Peyer's patch (tissue), 4 donors: ENCODE measurements at regions not wholly inside any gene's neighbourhood (a gene's known extent, or its start where the extent isn't known, plus 50 kb on each side); places are given as distances from the start of the nearest gene placed in this dataset.

Experiments
- DNase-seq, 3 donors: peaks; one replicate each; pipeline ENCODE4 v3.0.0-alpha.2; 2017 to 2019
- H3K27ac ChIP-seq, 4 donors: fragments of 200-600 bp; sonication (generic); one replicate each; pipeline ENCODE4 v1.5.1; 2016 to 2019
- H3K27me3 ChIP-seq, 2 donors: fragments of 200-600 bp; sonication (generic); one replicate each; pipeline ENCODE4 v1.5.1; 2019
- H3K36me3 ChIP-seq, 3 donors: fragments of 200-600 bp; sonication (generic); one replicate each; pipeline ENCODE4 v1.5.1; 2016 to 2019
- H3K4me1 ChIP-seq, 4 donors: fragments of 200-600 bp; sonication (generic); one replicate each; pipeline ENCODE4 v1.5.1; 2016 to 2019
- H3K4me3 ChIP-seq, 4 donors: fragments of 200-600 bp; sonication (generic); 1 replicate in 3 of 4; 2 replicates in 1 of 4; pipeline ENCODE4 v1.5.1; 2016 to 2019; ENCODE audit warnings: mild to moderate bottlenecking in 1 of 4
- H3K9me3 ChIP-seq, 4 donors: fragments of 200-600 bp; sonication (generic); one replicate each; pipeline ENCODE4 v1.5.1; 2016 to 2019; ENCODE audit warnings: mild to moderate bottlenecking in 1 of 4
- POLR2A ChIP-seq, 2 donors: fragments of 450-650 bp; IDR thresholded peaks; one replicate each; pipeline ENCODE4 v1.5.1; 2017; ENCODE audit warnings: antibody characterized with exemption in 2 of 2, mild to moderate bottlenecking in 2 of 2, moderate library complexity in 2 of 2
- TF ChIP-seq, protein P1 (sequence below), 6 experiments: fragments of 450-650 bp in 4 of 6; fragments of 200-600 bp in 2 of 6; sonication (generic) in 1 of 6; IDR thresholded peaks; one replicate each; pipeline ENCODE4 v1.5.1; 2017 to 2019; ENCODE audit warnings: antibody characterized with exemption in 6 of 6, mild to moderate bottlenecking in 3 of 6, moderate library complexity in 1 of 6

DNA sequence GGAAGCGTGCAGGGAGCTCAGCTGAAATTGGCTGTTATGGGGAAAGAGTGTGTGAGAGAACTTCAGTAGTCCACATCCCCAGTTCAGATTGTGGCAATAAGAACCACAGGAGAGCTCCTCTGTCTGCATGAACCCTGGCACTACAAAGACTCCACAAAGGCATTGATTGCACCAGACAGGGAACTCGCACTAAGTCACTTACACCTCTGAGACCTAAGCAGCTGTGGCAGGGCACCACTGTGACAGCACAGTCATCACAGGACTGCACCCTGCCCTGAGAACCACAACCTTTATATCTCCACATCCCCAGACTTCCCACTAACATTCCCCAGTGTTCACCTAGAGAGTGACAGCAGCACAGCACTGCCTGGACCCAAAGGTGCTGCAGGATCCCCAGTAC lies 226.8 kb downstream of the XPNPEP1 start:
- Histone ChIP-seq H3K27me3 (no peaks in the 10 kb centered on the region), H3K4me1 (no peaks in the 10 kb centered on the region)
- DNase-seq: no peak

DNA sequence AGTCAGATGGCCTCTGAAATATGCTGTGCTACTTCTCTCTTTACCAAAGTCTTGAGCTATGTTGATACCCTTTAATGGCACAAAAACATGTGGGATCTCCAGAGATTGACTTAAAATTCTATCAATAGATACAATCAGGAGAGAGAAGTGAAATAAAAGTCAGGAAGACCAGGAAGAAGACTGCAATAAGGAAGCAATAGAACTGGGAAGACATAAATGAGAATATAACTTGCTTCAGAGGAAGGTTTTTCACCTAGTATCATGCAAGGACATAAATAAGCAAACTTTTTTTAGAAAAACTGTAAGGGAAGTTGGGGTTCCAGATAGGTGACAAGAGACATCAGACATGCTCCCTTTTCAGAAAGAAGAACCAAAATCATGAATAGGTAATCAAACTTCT lies 227.3 kb downstream of the XPNPEP1 start:
- no peaks in the 10 kb centered on the region for H3K27me3 ChIP-seq
- no peak for DNase-seq
- H3K27ac ChIP-seq: no peak overlapping the region
- no peaks in the 10 kb centered on the region for H3K36me3 ChIP-seq
- no peaks in the 10 kb centered on the region for H3K4me1 ChIP-seq
- no peak for TF ChIP-seq POLR2A (IDR thresholded peaks at IDR 0.05)
- TF ChIP-seq, protein P1, sequence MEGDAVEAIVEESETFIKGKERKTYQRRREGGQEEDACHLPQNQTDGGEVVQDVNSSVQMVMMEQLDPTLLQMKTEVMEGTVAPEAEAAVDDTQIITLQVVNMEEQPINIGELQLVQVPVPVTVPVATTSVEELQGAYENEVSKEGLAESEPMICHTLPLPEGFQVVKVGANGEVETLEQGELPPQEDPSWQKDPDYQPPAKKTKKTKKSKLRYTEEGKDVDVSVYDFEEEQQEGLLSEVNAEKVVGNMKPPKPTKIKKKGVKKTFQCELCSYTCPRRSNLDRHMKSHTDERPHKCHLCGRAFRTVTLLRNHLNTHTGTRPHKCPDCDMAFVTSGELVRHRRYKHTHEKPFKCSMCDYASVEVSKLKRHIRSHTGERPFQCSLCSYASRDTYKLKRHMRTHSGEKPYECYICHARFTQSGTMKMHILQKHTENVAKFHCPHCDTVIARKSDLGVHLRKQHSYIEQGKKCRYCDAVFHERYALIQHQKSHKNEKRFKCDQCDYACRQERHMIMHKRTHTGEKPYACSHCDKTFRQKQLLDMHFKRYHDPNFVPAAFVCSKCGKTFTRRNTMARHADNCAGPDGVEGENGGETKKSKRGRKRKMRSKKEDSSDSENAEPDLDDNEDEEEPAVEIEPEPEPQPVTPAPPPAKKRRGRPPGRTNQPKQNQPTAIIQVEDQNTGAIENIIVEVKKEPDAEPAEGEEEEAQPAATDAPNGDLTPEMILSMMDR (IDR thresholded peaks at IDR 0.05): no peak
- H3K9me3 ChIP-seq: no peaks in the 10 kb centered on the region
- H3K4me3 ChIP-seq: no peak overlapping the region

More for the DNA sequence above, 226.8 kb downstream of the XPNPEP1 start:
- no peaks in the 10 kb centered on the region for H3K9me3 ChIP-seq
- no peaks in the 10 kb centered on the region for H3K36me3 ChIP-seq
- H3K4me3 ChIP-seq: no peak overlapping the region
- TF ChIP-seq, protein P1 (IDR thresholded peaks at IDR 0.05): no peak
- TF ChIP-seq POLR2A (IDR thresholded peaks at IDR 0.05): no peak
- no peak overlapping the region for H3K27ac ChIP-seq

DNA sequence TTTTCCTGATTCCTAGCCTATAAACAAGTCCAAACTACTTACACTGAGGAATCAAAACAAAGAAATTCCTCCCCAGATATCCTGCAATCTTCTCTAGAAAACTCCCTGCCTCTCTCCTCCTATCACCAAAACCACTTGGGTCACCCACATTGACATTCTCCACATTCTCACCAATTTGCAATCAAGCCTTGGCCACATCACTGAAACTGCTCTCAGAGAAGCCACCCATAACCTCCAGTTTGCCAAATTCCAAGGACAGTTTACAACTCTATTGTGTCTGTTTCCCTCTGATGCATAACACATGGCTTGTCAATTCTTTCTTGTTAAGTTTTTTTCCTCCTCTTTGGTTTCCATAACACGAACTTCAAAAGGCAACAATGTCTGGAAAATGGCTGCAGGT lies 233.5 kb downstream of the XPNPEP1 start:
- Histone ChIP-seq H3K4me1 (no peaks in the 10 kb centered on the region), H3K9me3 (no peaks in the 10 kb centered on the region), H3K36me3 (no peaks in the 10 kb centered on the region), H3K27ac (no peak overlapping the region), H3K27me3 (no peaks in the 10 kb centered on the region), H3K4me3 (no peak overlapping the region)
- DNase-seq: no peak
- TF ChIP-seq POLR2A (IDR thresholded peaks at IDR 0.05): no peak
- TF ChIP-seq, protein P1 (IDR thresholded peaks at IDR 0.05): no peak

DNA sequence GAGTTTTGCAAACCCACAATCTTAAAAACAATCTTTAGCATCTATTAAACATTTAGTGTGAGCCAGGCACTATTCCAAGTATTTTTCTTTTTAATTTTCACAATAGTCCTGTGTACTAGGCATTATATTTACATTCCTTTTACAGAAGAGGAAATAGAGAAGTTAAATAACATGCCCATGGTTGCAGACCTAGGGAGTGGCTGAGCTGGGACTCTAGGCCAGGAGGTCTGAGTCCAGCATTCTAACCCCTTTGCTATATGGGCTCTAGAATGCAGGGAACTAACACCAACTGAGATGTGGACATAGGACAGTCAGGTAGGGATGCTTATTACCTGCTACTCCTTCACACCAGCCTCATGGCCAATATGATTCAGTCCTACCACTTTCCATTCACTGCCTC lies 243.8 kb downstream of the XPNPEP1 start:
- H3K4me1 ChIP-seq: no peaks in the 10 kb centered on the region
- no peaks in the 10 kb centered on the region for H3K9me3 ChIP-seq
- no peaks in the 10 kb centered on the region for H3K27me3 ChIP-seq
- no peak for DNase-seq
- H3K4me3 ChIP-seq: no peak overlapping the region
- no peak overlapping the region for H3K27ac ChIP-seq
- H3K36me3 ChIP-seq: no peaks in the 10 kb centered on the region
- TF ChIP-seq POLR2A (IDR thresholded peaks at IDR 0.05): no peak
- TF ChIP-seq, protein P1 (IDR thresholded peaks at IDR 0.05): no peak

DNA sequence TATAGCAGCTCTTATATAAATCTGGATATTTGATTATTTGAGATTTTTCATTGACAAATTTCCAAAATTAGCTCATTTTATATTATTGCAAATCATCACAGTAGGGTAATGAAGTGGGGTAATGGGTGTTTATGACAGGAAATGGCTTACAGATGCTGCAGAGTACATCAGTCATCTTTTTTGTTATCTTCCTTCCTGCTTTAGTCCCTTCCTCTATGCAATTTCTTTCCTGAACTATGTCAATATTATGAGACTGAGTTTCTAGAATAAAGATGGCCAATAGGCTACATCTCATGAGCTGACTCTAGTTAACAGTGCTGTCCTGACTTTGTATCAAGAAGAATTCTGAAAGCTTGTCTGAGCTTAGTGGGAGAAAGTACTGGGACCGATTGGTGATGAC lies 244.5 kb downstream of the XPNPEP1 start:
- Histone ChIP-seq H3K4me1 (no peaks in the 10 kb centered on the region), H3K4me3 (no peak overlapping the region), H3K27ac (no peak overlapping the region), H3K36me3 (no peaks in the 10 kb centered on the region), H3K27me3 (no peaks in the 10 kb centered on the region), H3K9me3 (no peaks in the 10 kb centered on the region)
- TF ChIP-seq POLR2A (IDR thresholded peaks at IDR 0.05): no peak
- TF ChIP-seq, protein P1 (IDR thresholded peaks at IDR 0.05): no peak
- no peak for DNase-seq

DNA sequence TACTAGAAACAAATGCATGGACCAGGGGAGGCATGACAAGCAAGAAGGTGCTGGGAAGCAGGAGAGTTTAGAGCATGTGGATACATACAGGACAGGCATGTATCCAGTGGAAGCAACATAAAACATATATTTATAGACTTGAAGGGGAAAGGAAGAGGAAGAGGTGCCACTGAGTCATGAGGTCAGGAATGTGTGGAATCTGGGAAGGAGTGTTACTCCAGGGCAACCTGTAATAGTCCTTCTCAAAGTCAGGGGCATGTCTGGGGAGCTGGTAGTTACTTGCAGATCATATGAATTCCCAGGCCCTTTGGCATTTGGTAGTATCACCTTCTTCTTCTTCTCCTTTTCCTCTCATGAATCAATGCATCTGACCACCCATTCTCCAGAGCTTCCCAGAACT lies 246.6 kb downstream of the XPNPEP1 start:
- DNase-seq: no peak
- Histone ChIP-seq H3K27ac (no peak overlapping the region), H3K36me3 (no peaks in the 10 kb centered on the region), H3K4me3 (no peak overlapping the region), H3K27me3 (no peaks in the 10 kb centered on the region), H3K9me3 (no peaks in the 10 kb centered on the region), H3K4me1 (no peaks in the 10 kb centered on the region)
- no peak for TF ChIP-seq POLR2A (IDR thresholded peaks at IDR 0.05)
- TF ChIP-seq, protein P1 (IDR thresholded peaks at IDR 0.05): no peak
